ENCODE measurements at regions not wholly inside any gene's neighbourhood (a gene's known extent, or its start where the extent isn't known, plus 50 kb on each side); places are given as distances from the start of the nearest gene placed in this dataset.

DNA sequence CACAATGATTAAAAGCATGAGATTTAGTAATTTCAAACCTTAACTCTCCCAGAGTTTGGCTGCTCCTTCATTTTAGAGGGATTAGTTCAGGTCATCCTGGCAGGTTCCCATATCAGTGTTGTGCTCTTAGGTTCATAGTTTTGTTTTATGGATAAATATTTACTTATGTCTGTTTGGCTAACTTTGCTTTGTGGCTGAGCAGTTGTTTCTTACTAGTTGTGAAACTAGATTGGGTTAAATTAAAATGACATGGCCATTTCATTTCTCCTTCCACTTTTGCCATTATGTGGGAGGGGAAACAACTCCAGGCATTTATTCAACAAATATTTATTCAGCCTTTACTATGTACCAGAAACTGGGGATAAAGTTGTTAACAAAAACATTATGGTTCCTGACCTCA, 158.8 kb downstream of the TMTC3 start:
- no peak for TF ChIP-seq CTCF (IDR thresholded peaks at IDR 0.05)
- no peak for TF ChIP-seq POLR2A (IDR thresholded peaks at IDR 0.05)
- no peak for TF ChIP-seq POLR2AphosphoS5 (IDR thresholded peaks at IDR 0.05)
